HEK293T (cell line): ENCODE measurements at regions not wholly inside any gene's neighbourhood (a gene's known extent, or its start where the extent isn't known, plus 50 kb on each side); places are given as distances from the start of the nearest gene placed in this dataset.

Source experiments
- ARNT ChIP-seq: fragments of 450-650 bp; IDR thresholded peaks from 2 replicates; pipeline ENCODE4 v1.6.1; 2017; ENCODE audit warnings: mild to moderate bottlenecking
- BHLHE40 ChIP-seq: fragments of 450-650 bp; IDR thresholded peaks from 2 replicates; pipeline ENCODE4 v1.6.1; 2016; ENCODE audit warnings: mild to moderate bottlenecking, moderate library complexity, borderline replicate concordance
- CTBP1 ChIP-seq: fragments of 450-650 bp; IDR thresholded peaks from 2 replicates; pipeline ENCODE4 v1.6.1; 2016; ENCODE audit warnings: borderline replicate concordance
- ELF4 ChIP-seq: fragments of 450-650 bp; IDR thresholded peaks from 2 replicates; pipeline ENCODE4 v1.6.1; 2017; ENCODE audit warnings: antibody characterized with exemption
- FOXA1 ChIP-seq: fragments of 450-650 bp; IDR thresholded peaks from 2 replicates; pipeline ENCODE4 v1.6.1; 2016; ENCODE audit warnings: mild to moderate bottlenecking
- FOXK2 ChIP-seq: fragments of 450-650 bp; IDR thresholded peaks from 2 replicates; pipeline ENCODE4 v1.6.1; 2016; ENCODE audit warnings: mild to moderate bottlenecking
- FOXM1 ChIP-seq: fragments of 450-650 bp; IDR thresholded peaks from 2 replicates; pipeline ENCODE4 v1.6.1; 2017; ENCODE audit warnings: mild to moderate bottlenecking, borderline replicate concordance
- L3MBTL2 ChIP-seq: fragments of 450-650 bp; conservative IDR thresholded peaks from 2 replicates; pipeline ENCODE4 v1.6.1; 2016; ENCODE audit warnings: mild to moderate bottlenecking
- NFRKB ChIP-seq: fragments of 450-650 bp; IDR thresholded peaks from 2 replicates; pipeline ENCODE4 v1.6.1; 2016; ENCODE audit warnings: mild to moderate bottlenecking, moderate library complexity
- PKNOX1 ChIP-seq: fragments of 450-650 bp; IDR thresholded peaks from 2 replicates; pipeline ENCODE4 v1.6.1; 2016
- SP1 ChIP-seq: fragments of 450-650 bp; IDR thresholded peaks from 2 replicates; pipeline ENCODE4 v1.6.1; 2017
- SUZ12 ChIP-seq: fragments of 450-650 bp; IDR thresholded peaks from 2 replicates; pipeline ENCODE4 v1.6.1; 2016; ENCODE audit warnings: mild to moderate bottlenecking
- TARDBP ChIP-seq: fragments of 450-650 bp; IDR thresholded peaks from 2 replicates; pipeline ENCODE4 v1.6.1; 2016
- ZNF384 ChIP-seq: fragments of 450-650 bp; IDR thresholded peaks from 2 replicates; pipeline ENCODE4 v1.6.1; 2016

GRCh38 chr21:16241479-16241963 is 511.7 kb downstream of the USP25 start:
- no peak for TF ChIP-seq FOXM1
- no peak for TF ChIP-seq FOXK2
- no peak for TF ChIP-seq SP1
- no peak for TF ChIP-seq SUZ12
- no peak for TF ChIP-seq ARNT
- no peak for TF ChIP-seq TARDBP
- TF ChIP-seq ZNF384, result no peak
- no peak; the same call in none of the 2 replicates for TF ChIP-seq PKNOX1
- no peak for TF ChIP-seq ELF4
- no peak for TF ChIP-seq FOXA1
- TF ChIP-seq CTBP1, result no peak
- no peak for TF ChIP-seq BHLHE40
- TF ChIP-seq L3MBTL2, result no peak
- TF ChIP-seq NFRKB, result no peak
